Activated T-cell treated with anti-CD3 and anti-CD28 coated beads, Interleukin-2, amount 50 U/mL, for 4 hours (primary cell): ENCODE measurements at regions not wholly inside any gene's neighbourhood (a gene's known extent, or its start where the extent isn't known, plus 50 kb on each side); places are given as distances from the start of the nearest gene placed in this dataset.
A peak's percentile ranks its signal among the peaks of the same experiment; 100 is the strongest.

Source experiments
- ATAC-seq, 2 donors: fragments of 200-7000 bp; cut with Tn5 transposase; one replicate each; pipeline ENCODE4 v1.10.0; 2021
- DNase-seq: peaks from one replicate; pipeline ENCODE4 v3.0.0-alpha.2; 2020
- H3K27me3 Mint-ChIP-seq: one replicate; pipeline ENCODE4 v1.8.0; 2021; ENCODE audit warnings: low read depth, mixed read lengths
- H3K36me3 Mint-ChIP-seq: one replicate; pipeline ENCODE4 v1.8.0; 2022; ENCODE audit warnings: mixed read lengths; ENCODE audit not compliant: insufficient read depth
- H3K4me1 Mint-ChIP-seq: one replicate; pipeline ENCODE4 v1.8.0; 2021; ENCODE audit warnings: low read depth, mixed read lengths
- H3K4me3 Mint-ChIP-seq: one replicate; pipeline ENCODE4 v1.8.0; 2021; ENCODE audit warnings: mild to moderate bottlenecking, moderate library complexity, mixed read lengths
- H3K9me3 Mint-ChIP-seq: one replicate; pipeline ENCODE4 v1.8.0; 2021; ENCODE audit warnings: mixed read lengths

GRCh38 chr14:44712024-44712815, 205.1 kb upstream of the FSCB start:
- Mint-ChIP-seq H3K9me3 (peaks cover 6% of the 10 kb centered on the region), H3K4me1 (no peaks in the 10 kb centered on the region), H3K36me3 (no peaks in the 10 kb centered on the region), H3K4me3 (no peak overlapping the region), H3K27me3 (peaks cover 5% of the 10 kb centered on the region)
- DNase-seq (no peak), ATAC-seq (no peak)

- peaks cover 4% of the 10 kb centered on the region for H3K9me3 Mint-ChIP-seq
- no peaks in the 10 kb centered on the region for H3K27me3 Mint-ChIP-seq
- H3K4me1 Mint-ChIP-seq, result no peaks in the 10 kb centered on the region
- ATAC-seq, result no peak
- H3K4me3 Mint-ChIP-seq, result no peak overlapping the region
- no peak for DNase-seq
- no peaks in the 10 kb centered on the region for H3K36me3 Mint-ChIP-seq
Measured at GRCh38 chr14:44701563-44702263, 194.6 kb upstream of the FSCB start.

- no peaks in the 10 kb centered on the region for H3K36me3 Mint-ChIP-seq
- no peaks in the 10 kb centered on the region for H3K27me3 Mint-ChIP-seq
- no peak overlapping the region for H3K4me3 Mint-ChIP-seq
- no peaks in the 10 kb centered on the region for H3K4me1 Mint-ChIP-seq
- ATAC-seq (no peak), DNase-seq (no peak)
- H3K9me3 Mint-ChIP-seq, result peaks cover 4% of the 10 kb centered on the region
Measured at GRCh38 chr14:44700694-44701093, 193.6 kb upstream of the FSCB start.

DNA sequence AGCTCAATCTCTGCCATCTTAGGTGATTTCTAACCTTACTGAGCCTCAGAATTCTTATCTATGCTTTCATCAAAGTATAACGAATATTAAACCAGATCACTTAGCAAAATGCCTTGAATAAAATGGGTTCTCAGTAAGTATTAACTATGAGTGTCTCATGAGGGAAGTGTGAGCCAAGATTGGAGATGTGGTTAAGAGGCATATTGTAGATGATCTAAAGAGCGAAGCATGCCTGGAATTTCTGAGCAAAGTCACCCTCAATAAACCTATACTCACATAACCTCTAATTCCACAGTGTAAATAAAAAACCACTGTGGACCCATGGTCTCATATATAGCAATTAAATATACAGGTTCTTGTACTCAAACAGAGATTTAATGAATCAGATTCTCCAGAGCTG, 193.1 kb upstream of the FSCB start:
- no peaks in the 10 kb centered on the region for H3K36me3 Mint-ChIP-seq
- DNase-seq (no peak), ATAC-seq (no peak)
- no peaks in the 10 kb centered on the region for H3K4me1 Mint-ChIP-seq
- H3K4me3 Mint-ChIP-seq, result no peak overlapping the region
- H3K27me3 Mint-ChIP-seq, result no peaks in the 10 kb centered on the region
- H3K9me3 Mint-ChIP-seq, result peaks cover 4% of the 10 kb centered on the region

GRCh38 chr14:44699391-44699790, 192.3 kb upstream of the FSCB start:
- no peak overlapping the region for H3K4me3 Mint-ChIP-seq
- ATAC-seq, result no peak
- DNase-seq, result no peak
- H3K36me3 Mint-ChIP-seq, result no peaks in the 10 kb centered on the region
- H3K27me3 Mint-ChIP-seq, result no peaks in the 10 kb centered on the region
- H3K9me3 Mint-ChIP-seq, result peaks cover 4% of the 10 kb centered on the region
- no peaks in the 10 kb centered on the region for H3K4me1 Mint-ChIP-seq

- Mint-ChIP-seq H3K4me3 (no peak overlapping the region), H3K36me3 (no peaks in the 10 kb centered on the region), H3K27me3 (peaks cover 2% of the 10 kb centered on the region), H3K9me3 (no peaks in the 10 kb centered on the region), H3K4me1 (no peaks in the 10 kb centered on the region)
- no peak for DNase-seq
- no peak for ATAC-seq
Measured at GRCh38 chr14:44669496-44669895, 162.4 kb upstream of the FSCB start.

- ATAC-seq, result no peak
- peak overlapping the region; percentile 64 for H3K4me3 Mint-ChIP-seq
- no peaks in the 10 kb centered on the region for H3K27me3 Mint-ChIP-seq
Measured at GRCh38 chr14:44663136-44663535, 156.1 kb upstream of the FSCB start.

DNA sequence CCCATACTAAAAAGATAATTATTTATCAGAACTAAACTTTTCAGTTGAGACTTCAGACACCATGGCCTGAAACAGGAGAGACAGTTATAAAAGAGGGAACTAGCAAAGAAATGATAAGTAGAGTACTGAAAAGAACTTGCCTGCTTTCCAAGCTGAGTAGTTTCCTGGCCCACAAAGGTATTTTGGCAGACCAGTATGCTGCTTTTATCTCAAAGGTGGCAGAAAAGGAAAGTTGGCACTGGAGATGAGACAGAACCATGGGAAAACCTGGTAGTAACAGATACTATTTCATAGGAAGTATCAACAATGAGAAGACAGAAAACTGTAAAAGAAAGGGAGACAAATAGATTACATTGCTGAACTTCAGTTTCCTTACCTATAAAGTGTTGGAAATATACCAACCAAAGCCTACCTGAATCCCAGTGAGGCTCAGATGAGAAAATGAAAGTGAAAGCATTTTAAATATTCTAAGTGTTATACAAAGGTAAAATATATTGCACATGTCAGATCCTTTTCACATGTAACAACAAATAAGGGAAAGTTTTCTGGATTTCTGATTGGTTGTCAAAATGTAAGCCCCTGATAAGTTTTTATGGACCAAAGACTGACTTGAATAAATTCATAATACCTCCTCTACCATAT, 155.3 kb upstream of the FSCB start:
- H3K4me1 Mint-ChIP-seq, result peaks cover 19% of the 10 kb centered on the region
- H3K4me3 Mint-ChIP-seq, result peak overlapping the region; percentile 64
- DNase-seq (no peak), ATAC-seq (no peak)
- H3K27me3 Mint-ChIP-seq, result no peaks in the 10 kb centered on the region
- H3K9me3 Mint-ChIP-seq, result no peaks in the 10 kb centered on the region
- no peaks in the 10 kb centered on the region for H3K36me3 Mint-ChIP-seq

More at GRCh38 chr14:44663136-44663535, 156.1 kb upstream of the FSCB start:
- peaks cover 19% of the 10 kb centered on the region for H3K4me1 Mint-ChIP-seq
- H3K36me3 Mint-ChIP-seq, result no peaks in the 10 kb centered on the region
- no peaks in the 10 kb centered on the region for H3K9me3 Mint-ChIP-seq
- no peak for DNase-seq

- H3K27me3 Mint-ChIP-seq, result no peaks in the 10 kb centered on the region
- H3K36me3 Mint-ChIP-seq, result no peaks in the 10 kb centered on the region
- H3K4me3 Mint-ChIP-seq, result no peak overlapping the region
- ATAC-seq (no peak), DNase-seq (no peak)
- H3K9me3 Mint-ChIP-seq, result no peaks in the 10 kb centered on the region
- H3K4me1 Mint-ChIP-seq, result peaks cover 14% of the 10 kb centered on the region
Measured at GRCh38 chr14:44658389-44658696, 151.3 kb upstream of the FSCB start.

DNA sequence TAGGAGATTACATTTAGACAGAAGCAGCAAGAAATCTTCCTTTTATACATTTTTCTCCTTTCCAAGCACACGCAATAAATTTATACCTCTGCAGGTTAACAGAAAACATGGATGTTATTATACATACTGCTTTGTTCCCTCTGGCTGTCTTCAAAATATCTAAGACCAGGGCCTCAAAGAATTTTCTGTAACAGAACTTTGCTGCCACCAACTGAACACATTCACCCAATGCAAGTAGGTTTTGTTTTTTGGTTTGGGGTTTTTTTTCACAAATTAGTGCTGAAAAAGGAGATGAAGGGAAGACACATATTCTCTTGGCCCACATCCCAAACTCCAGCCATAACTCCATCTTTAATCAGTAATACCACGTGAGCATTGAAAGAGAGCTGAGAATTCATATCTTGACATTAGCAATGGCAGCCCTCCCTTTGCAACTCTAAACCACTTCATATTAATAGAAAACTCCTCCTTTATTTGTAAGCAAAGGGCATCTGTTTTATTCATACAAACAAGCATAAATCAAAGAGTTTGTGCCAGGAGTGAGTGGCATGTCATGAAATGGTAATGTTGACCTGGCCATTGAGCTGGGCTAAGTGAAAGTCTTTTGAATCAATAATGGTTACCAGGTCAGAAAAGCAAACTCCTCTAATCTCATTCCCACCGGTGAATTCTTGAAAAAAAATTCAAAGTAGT, 150.8 kb upstream of the FSCB start:
- DNase-seq, result no peak
- Mint-ChIP-seq H3K9me3 (no peaks in the 10 kb centered on the region), H3K4me1 (peaks cover 9% of the 10 kb centered on the region), H3K27me3 (no peaks in the 10 kb centered on the region), H3K4me3 (no peak overlapping the region), H3K36me3 (no peaks in the 10 kb centered on the region)
- no peak for ATAC-seq

- Mint-ChIP-seq H3K4me3 (no peak overlapping the region), H3K9me3 (no peaks in the 10 kb centered on the region), H3K36me3 (no peaks in the 10 kb centered on the region), H3K27me3 (no peaks in the 10 kb centered on the region), H3K4me1 (peaks cover 3% of the 10 kb centered on the region)
- no peak for ATAC-seq
- no peak for DNase-seq
Measured at GRCh38 chr14:44657203-44657602, 150.1 kb upstream of the FSCB start.

- no peak for DNase-seq
- H3K9me3 Mint-ChIP-seq, result no peaks in the 10 kb centered on the region
- no peaks in the 10 kb centered on the region for H3K36me3 Mint-ChIP-seq
- no peaks in the 10 kb centered on the region for H3K27me3 Mint-ChIP-seq
- H3K4me3 Mint-ChIP-seq, result no peak overlapping the region
- ATAC-seq, result no peak
- H3K4me1 Mint-ChIP-seq, result no peaks in the 10 kb centered on the region
Measured at GRCh38 chr14:44654591-44654990, 147.5 kb upstream of the FSCB start.

DNA sequence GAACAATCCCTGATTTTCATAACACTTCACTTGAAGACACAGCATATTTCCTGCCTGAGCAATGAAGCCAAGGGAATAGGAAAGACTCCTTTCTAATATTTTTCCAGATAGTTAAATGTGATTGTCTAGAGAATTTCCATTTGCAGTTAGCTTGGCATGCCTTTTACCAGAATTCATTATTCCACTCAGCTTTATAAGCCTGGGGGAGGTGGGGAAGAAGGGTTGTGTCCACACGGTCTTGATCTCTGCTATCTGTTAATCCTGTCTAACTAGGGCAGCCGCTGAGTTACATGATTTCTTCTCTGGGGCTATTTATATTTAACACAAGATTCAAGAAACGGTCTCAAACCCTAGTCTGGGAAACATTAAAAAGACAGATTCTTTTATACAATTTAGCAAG, 146.6 kb upstream of the FSCB start:
- Mint-ChIP-seq H3K36me3 (no peaks in the 10 kb centered on the region), H3K27me3 (no peaks in the 10 kb centered on the region), H3K9me3 (no peaks in the 10 kb centered on the region), H3K4me1 (no peaks in the 10 kb centered on the region), H3K4me3 (no peak overlapping the region)
- ATAC-seq, result no peak
- no peak for DNase-seq

DNA sequence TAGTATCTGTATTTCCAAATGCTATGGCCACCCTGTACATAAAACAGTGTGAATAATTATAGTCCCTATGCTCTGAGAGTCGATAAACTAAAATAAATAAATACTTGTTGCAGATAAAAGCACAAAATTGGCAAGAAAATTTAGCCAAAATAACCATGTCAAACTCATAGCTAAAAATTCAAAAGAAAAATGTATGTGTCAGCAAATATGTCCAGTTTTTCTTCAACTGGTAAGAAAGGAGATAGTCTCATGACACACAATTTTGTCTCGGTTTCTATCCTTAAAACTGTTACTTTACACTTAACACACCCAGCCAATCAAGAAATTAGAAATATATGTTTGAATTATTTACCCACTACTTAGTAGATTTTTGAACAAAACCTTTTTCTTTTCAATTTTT, 145.6 kb upstream of the FSCB start:
- Mint-ChIP-seq H3K4me3 (no peak overlapping the region), H3K27me3 (no peaks in the 10 kb centered on the region), H3K9me3 (no peaks in the 10 kb centered on the region), H3K4me1 (no peaks in the 10 kb centered on the region), H3K36me3 (no peaks in the 10 kb centered on the region)
- ATAC-seq (no peak), DNase-seq (no peak)
